Smooth muscle cell (in vitro differentiated cells): ENCODE measurements at regions not wholly inside any gene's neighbourhood (a gene's known extent, or its start where the extent isn't known, plus 50 kb on each side); places are given as distances from the start of the nearest gene placed in this dataset.

Experiments
- DNase-seq: peaks from one replicate; lab custom pipeline; 2025; ENCODE audit not compliant: unreplicated experiment; lab: John Stamatoyannopoulos, UW
- H2AFZ ChIP-seq: fragments of 200-600 bp; sonication (generic); 2 replicates; pipeline ENCODE4 v1.6.0; 2016; ENCODE audit warnings: antibody characterized with exemption, low read depth, mild to moderate bottlenecking
- H3F3A ChIP-seq: fragments of 200-600 bp; sonication (generic); 2 replicates; pipeline ENCODE4 v1.6.0; 2017; ENCODE audit warnings: antibody characterized with exemption, low read depth
- H3K27ac ChIP-seq: fragments of 200-600 bp; sonication (generic); 2 replicates; pipeline ENCODE4 v1.5.1; 2016; ENCODE audit warnings: low read depth, mild to moderate bottlenecking
- H3K27me3 ChIP-seq: fragments of 200-600 bp; sonication (generic); 2 replicates; pipeline ENCODE4 v1.6.1; 2016; ENCODE audit warnings: low read depth, mild to moderate bottlenecking
- H3K36me3 ChIP-seq: fragments of 200-600 bp; sonication (generic); 2 replicates; pipeline ENCODE4 v1.5.1; 2016; ENCODE audit warnings: low read depth
- H3K4me1 ChIP-seq: fragments of 200-600 bp; sonication (generic); 2 replicates; pipeline ENCODE4 v1.5.1; 2016; ENCODE audit warnings: low read depth
- H3K4me2 ChIP-seq: fragments of 200-600 bp; sonication (generic); 2 replicates; pipeline ENCODE4 v1.6.0; 2016; ENCODE audit warnings: mild to moderate bottlenecking
- H3K4me3 ChIP-seq: fragments of 200-600 bp; sonication (generic); 2 replicates; pipeline ENCODE4 v1.5.1; 2016; ENCODE audit warnings: mild to moderate bottlenecking
- H3K79me2 ChIP-seq: fragments of 200-600 bp; sonication (generic); 2 replicates; pipeline ENCODE4 v1.6.0; 2016; ENCODE audit warnings: low read depth, mild to moderate bottlenecking
- H3K9ac ChIP-seq: fragments of 200-600 bp; sonication (generic); 2 replicates; pipeline ENCODE4 v1.6.0; 2016; ENCODE audit warnings: low read depth
- H3K9me3 ChIP-seq: fragments of 200-600 bp; sonication (generic); replicated peaks from 2 replicates; pipeline ENCODE4 v1.5.1; 2016; ENCODE audit warnings: low read depth
- H4K20me1 ChIP-seq: fragments of 200-600 bp; sonication (generic); 2 replicates; pipeline ENCODE4 v1.6.0; 2016; ENCODE audit warnings: low read depth
- CTCF ChIP-seq: fragments of 200-600 bp; sonication (generic); IDR thresholded peaks from 2 replicates; pipeline ENCODE4 v1.5.1; 2017; ENCODE audit warnings: borderline replicate concordance, mild to moderate bottlenecking, antibody characterized with exemption; ENCODE audit not compliant: insufficient read depth, poor library complexity, severe bottlenecking
- WGBS: methylation state at CpG from one replicate; pipeline ENCODE4 v1.1.7; 2016; ENCODE audit warnings: low lambda C conversion rate; 5-methylcytosine and 5-hydroxymethylcytosine counted together

GRCh38 chr5:152466085-152466745 is 61.1 kb upstream of the NMUR2 start:
- WGBS, result 80% methylated on average over 3 of the region's 3 CpGs
- no peak overlapping the region for H2AFZ ChIP-seq
- H3K4me1 ChIP-seq, result no peaks in the 10 kb centered on the region
- TF ChIP-seq CTCF, result no peak
- H4K20me1 ChIP-seq, result no peaks in the 10 kb centered on the region
- H3K9me3 ChIP-seq, result no peaks in the 10 kb centered on the region
- no peaks in the 10 kb centered on the region for H3K36me3 ChIP-seq
- H3K79me2 ChIP-seq, result no peaks in the 10 kb centered on the region
- H3K27me3 ChIP-seq, result no peaks in the 10 kb centered on the region
- no peaks in the 10 kb centered on the region for H3F3A ChIP-seq
- no peak overlapping the region for H3K4me2 ChIP-seq
- no peak for DNase-seq
- no peak overlapping the region for H3K27ac ChIP-seq
- no peak overlapping the region for H3K4me3 ChIP-seq
- H3K9ac ChIP-seq, result no peak overlapping the region

GRCh38 chr5:152470167-152470566 is 65.1 kb upstream of the NMUR2 start:
- Histone ChIP-seq H3K4me2 (no peak overlapping the region), H3K9me3 (no peaks in the 10 kb centered on the region), H3K4me3 (no peak overlapping the region), H3K79me2 (no peaks in the 10 kb centered on the region), H3K27ac (no peak overlapping the region), H2AFZ (no peak overlapping the region), H4K20me1 (no peaks in the 10 kb centered on the region), H3K9ac (no peak overlapping the region), H3K36me3 (no peaks in the 10 kb centered on the region), H3F3A (no peaks in the 10 kb centered on the region), H3K4me1 (no peaks in the 10 kb centered on the region), H3K27me3 (no peaks in the 10 kb centered on the region)
- DNase-seq, result no peak
- no peak for TF ChIP-seq CTCF
- 67% methylated on average over 3 of the region's 3 CpGs for WGBS

GRCh38 chr5:152472083-152472482 is 67.0 kb upstream of the NMUR2 start:
- no peaks in the 10 kb centered on the region for H3K36me3 ChIP-seq
- no peaks in the 10 kb centered on the region for H3K27me3 ChIP-seq
- no peak overlapping the region for H3K9ac ChIP-seq
- DNase-seq, result no peak
- H3K4me3 ChIP-seq, result no peak overlapping the region
- H4K20me1 ChIP-seq, result no peaks in the 10 kb centered on the region
- H3K4me2 ChIP-seq, result no peak overlapping the region
- no peak overlapping the region for H2AFZ ChIP-seq
- H3K27ac ChIP-seq, result no peak overlapping the region
- H3K79me2 ChIP-seq, result no peaks in the 10 kb centered on the region
- TF ChIP-seq CTCF, result no peak
- H3K4me1 ChIP-seq, result no peaks in the 10 kb centered on the region
- no peaks in the 10 kb centered on the region for H3F3A ChIP-seq
- no peaks in the 10 kb centered on the region for H3K9me3 ChIP-seq

- no peak overlapping the region for H2AFZ ChIP-seq
- H3K27me3 ChIP-seq, result no peaks in the 10 kb centered on the region
- TF ChIP-seq CTCF, result no peak
- no peaks in the 10 kb centered on the region for H4K20me1 ChIP-seq
- WGBS, result 36% methylated on average over 1 of the region's 1 CpG
- H3K4me3 ChIP-seq, result no peak overlapping the region
- no peaks in the 10 kb centered on the region for H3K36me3 ChIP-seq
- H3K9ac ChIP-seq, result no peak overlapping the region
- H3K79me2 ChIP-seq, result no peaks in the 10 kb centered on the region
- H3K4me2 ChIP-seq, result no peak overlapping the region
- no peaks in the 10 kb centered on the region for H3K4me1 ChIP-seq
- no peaks in the 10 kb centered on the region for H3F3A ChIP-seq
- no peaks in the 10 kb centered on the region for H3K9me3 ChIP-seq
- DNase-seq, result no peak
- H3K27ac ChIP-seq, result no peak overlapping the region
Measured at GRCh38 chr5:152474961-152475360, 69.9 kb upstream of the NMUR2 start.
